ENCODE measurements at regions not wholly inside any gene's neighbourhood (a gene's known extent, or its start where the extent isn't known, plus 50 kb on each side); places are given as distances from the start of the nearest gene placed in this dataset.
A peak's percentile ranks its signal among the peaks of the same experiment; 100 is the strongest.
"Not testable (repeated sequence)": the region's sequence is repeated elsewhere in the genome, so short reads cannot be mapped to it uniquely, and the experiment has no call there.

DNA sequence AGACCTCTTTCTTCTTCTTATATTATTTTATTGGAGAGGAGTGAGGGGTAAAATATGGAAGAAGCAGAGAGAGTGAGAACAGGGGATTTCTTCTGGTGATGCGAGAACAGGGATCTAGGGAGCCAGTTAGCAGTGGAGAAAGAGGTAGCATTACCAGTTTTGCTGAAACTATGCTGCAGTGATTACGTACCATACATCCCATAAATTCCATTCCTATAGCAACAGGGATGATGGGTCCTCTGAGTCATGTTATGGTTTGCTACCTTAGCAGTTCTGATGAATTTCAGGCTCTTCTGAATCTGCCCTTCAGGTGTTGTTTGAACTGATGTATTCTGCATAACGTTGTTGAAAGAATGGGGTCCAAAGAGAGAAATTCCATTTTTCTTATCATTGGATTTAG is 625.4 kb upstream of the LRFN5 start:
- no peak for TF ChIP-seq POLR2A (IDR thresholded peaks at IDR 0.05)
- TF ChIP-seq, protein P1, sequence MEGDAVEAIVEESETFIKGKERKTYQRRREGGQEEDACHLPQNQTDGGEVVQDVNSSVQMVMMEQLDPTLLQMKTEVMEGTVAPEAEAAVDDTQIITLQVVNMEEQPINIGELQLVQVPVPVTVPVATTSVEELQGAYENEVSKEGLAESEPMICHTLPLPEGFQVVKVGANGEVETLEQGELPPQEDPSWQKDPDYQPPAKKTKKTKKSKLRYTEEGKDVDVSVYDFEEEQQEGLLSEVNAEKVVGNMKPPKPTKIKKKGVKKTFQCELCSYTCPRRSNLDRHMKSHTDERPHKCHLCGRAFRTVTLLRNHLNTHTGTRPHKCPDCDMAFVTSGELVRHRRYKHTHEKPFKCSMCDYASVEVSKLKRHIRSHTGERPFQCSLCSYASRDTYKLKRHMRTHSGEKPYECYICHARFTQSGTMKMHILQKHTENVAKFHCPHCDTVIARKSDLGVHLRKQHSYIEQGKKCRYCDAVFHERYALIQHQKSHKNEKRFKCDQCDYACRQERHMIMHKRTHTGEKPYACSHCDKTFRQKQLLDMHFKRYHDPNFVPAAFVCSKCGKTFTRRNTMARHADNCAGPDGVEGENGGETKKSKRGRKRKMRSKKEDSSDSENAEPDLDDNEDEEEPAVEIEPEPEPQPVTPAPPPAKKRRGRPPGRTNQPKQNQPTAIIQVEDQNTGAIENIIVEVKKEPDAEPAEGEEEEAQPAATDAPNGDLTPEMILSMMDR (IDR thresholded peaks at IDR 0.05), result no peak
- intact Hi-C loops (cut with DNase I), result no loop called here
- H3K27ac ChIP-seq, result no peak overlapping the region
- H3K4me1 ChIP-seq, result no peaks in the 10 kb centered on the region
- no peaks in the 10 kb centered on the region for H3K27me3 ChIP-seq
- no peak for DNase-seq
- no peak overlapping the region for H3K4me3 ChIP-seq
- no peaks in the 10 kb centered on the region for H3K9me3 ChIP-seq
- 66 to 71% methylated on average over 3 of the region's 3 CpGs for WGBS, 2 donors
- no peaks in the 10 kb centered on the region for H3K36me3 ChIP-seq

DNA sequence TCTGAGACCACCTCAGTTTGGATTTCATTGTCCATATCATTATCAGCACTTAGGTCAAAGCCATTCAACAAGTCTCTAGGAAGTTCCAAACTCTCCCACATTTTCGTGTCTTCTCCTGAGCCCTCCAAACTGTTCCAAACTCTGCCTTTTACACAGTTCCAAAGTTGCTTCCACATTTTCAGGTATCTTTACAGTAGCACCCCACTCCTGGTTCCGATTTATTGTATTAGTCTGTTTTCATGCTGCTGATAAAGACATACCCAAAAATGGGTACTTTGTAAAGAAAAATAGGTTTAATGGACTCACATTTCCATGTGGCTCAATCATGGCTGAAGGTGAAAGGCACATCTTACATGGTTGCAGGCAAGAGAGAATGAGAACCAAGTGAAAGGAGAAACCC is 646.4 kb upstream of the LRFN5 start:
- H3K4me3 ChIP-seq; H3K27me3 ChIP-seq; DNase-seq; H3K36me3 ChIP-seq; intact Hi-C loops (cut with DNase I); H3K4me1 ChIP-seq; H3K9me3 ChIP-seq; H3K27ac ChIP-seq: not testable (repeated sequence)
- 59 to 60% methylated on average over 2 of the region's 2 CpGs for WGBS, 2 donors

DNA sequence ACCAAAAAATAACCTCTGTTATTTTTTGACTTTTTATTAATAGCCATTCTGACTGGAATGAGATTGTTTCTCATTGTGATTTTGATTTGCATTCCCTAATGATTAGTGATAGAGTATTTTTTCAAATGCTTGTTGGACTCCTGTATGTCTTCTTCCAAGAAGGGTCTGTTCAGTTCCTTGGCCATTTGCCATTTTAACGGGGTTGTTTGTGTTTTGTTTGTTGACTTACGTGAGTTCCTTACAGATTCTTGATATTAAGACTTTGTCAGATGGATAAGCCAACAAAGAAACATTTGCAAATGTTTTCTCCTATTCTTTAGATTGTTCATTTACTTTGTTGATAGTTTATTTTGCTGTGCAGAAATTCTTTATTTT is 651.6 kb upstream of the LRFN5 start:
- Histone ChIP-seq H3K4me3 (peak overlapping the region in 2 of 4 donors; percentile 8 to 9), H3K4me1 (no peaks in the 10 kb centered on the region), H3K9me3 (peaks cover 0 to 3% (median 3%) of the 10 kb centered on the region in 3 donors), H3K27ac (no peak overlapping the region), H3K27me3 (no peaks in the 10 kb centered on the region), H3K36me3 (no peaks in the 10 kb centered on the region)
- TF ChIP-seq, protein P1 (IDR thresholded peaks at IDR 0.05), result no peak
- no peak for TF ChIP-seq POLR2A (IDR thresholded peaks at IDR 0.05)
- intact Hi-C loops (cut with DNase I), result no loop called here
- DNase-seq, result no peak
- 58 to 65% methylated on average over 2 of the region's 2 CpGs for WGBS, 2 donors

DNA sequence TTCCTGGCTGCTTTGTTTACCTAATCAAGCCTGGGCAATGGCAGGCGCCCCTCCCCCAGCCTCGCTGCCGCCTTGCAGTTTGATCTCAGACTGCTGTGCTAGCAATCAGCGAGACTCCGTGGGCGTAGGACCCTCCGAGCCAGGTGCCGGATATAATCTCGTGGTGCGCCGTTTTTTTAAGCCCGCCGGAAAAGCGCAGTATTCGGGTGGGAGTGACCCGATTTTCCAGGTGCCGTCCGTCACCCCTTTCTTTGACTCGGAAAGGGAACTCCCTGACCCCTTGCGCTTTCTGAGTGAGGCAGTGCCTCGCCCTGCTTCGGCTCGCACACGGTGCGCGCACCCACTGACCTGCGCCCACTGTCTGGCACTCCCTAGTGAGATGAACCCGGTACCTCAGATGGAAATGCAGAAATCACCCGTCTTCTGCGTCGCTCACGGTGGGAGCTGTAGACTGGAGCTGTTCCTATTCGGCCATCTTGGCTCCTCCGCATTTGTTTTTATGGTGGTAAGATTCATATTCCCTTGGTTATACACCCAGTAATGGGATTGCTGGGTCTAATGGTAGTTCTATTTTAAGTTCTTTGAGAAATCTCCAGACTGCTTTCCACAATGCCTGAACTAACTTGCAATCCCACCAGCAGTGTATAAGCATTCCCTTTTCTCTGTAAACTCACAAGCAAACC is 652.1 kb upstream of the LRFN5 start:
- WGBS, 2 donors, result 82 to 90% methylated on average over 17 to 22 of the region's 34 CpGs

DNA sequence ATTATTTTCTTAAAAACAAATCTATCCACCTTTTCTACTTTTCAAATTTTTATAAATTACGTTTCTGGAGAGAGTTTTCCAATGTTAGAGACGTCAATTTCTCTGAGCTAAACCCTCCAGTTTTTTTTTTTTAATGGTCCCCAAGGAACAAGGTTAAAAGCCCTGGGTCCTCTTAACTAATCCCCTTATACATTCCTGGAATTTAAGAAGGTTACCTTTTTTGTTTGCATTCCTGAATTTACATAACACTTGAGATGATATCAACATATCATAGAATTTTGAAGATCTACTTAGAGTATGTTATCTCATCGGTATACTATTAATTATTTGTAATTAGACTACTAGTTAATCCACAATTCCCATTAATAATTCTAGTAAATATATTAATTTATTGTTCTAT is 662.2 kb upstream of the LRFN5 start:
- Histone ChIP-seq H3K4me3 (no peak overlapping the region), H3K4me1 (no peaks in the 10 kb centered on the region), H3K36me3 (no peaks in the 10 kb centered on the region), H3K27ac (no peak overlapping the region), H3K27me3 (no peaks in the 10 kb centered on the region), H3K9me3 (no peaks in the 10 kb centered on the region)
- intact Hi-C loops (cut with DNase I), result no loop called here
- TF ChIP-seq, protein P1 (IDR thresholded peaks at IDR 0.05), result no peak
- no peak for TF ChIP-seq POLR2A (IDR thresholded peaks at IDR 0.05)
- 41 to 46% methylated on average over 3 of the region's 3 CpGs for WGBS, 2 donors
- no peak for DNase-seq

More for the DNA sequence above, 652.1 kb upstream of the LRFN5 start:
- peak overlapping the region in 2 of 4 donors; percentile 8 to 9 for H3K4me3 ChIP-seq
- H3K36me3 ChIP-seq; H3K27me3 ChIP-seq; DNase-seq; H3K9me3 ChIP-seq; intact Hi-C loops (cut with DNase I); H3K27ac ChIP-seq; H3K4me1 ChIP-seq: not testable (repeated sequence)

DNA sequence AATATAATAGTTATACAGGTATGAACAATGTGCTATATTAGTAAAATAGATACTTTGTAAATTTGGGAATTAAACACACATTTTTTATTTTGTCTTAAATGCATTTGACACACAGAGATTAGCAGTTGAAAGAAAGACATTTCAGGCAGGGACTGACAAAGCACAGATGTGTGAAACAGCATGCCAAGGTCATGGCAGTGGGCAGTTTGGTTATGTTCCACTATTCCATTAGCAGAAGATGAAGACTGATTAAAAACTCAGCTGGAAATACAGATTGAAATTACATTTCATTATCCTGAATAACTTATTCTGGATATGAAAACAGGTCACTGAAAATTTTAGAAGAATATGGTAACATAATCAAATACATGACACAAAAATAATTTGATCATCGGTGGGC is 669.8 kb upstream of the LRFN5 start:
- no peak overlapping the region for H3K27ac ChIP-seq
- no peaks in the 10 kb centered on the region for H3K9me3 ChIP-seq
- no peak for DNase-seq
- no peaks in the 10 kb centered on the region for H3K36me3 ChIP-seq
- H3K4me1 ChIP-seq, result no peaks in the 10 kb centered on the region
- no peak overlapping the region for H3K4me3 ChIP-seq
- WGBS, 2 donors, result 76 to 77% methylated on average over 1 of the region's 1 CpG
- TF ChIP-seq, protein P1 (IDR thresholded peaks at IDR 0.05), result no peak
- TF ChIP-seq POLR2A (IDR thresholded peaks at IDR 0.05), result no peak
- no peaks in the 10 kb centered on the region for H3K27me3 ChIP-seq
- intact Hi-C loops (cut with DNase I), result no loop called here
